ENCODE measurements at regions not wholly inside any gene's neighbourhood (a gene's known extent, or its start where the extent isn't known, plus 50 kb on each side); places are given as distances from the start of the nearest gene placed in this dataset.

- no peak for TF ChIP-seq EZH2phosphoT487 (conservative IDR thresholded peaks at IDR 0.05; ENCODE audit: low read length)
- TF ChIP-seq, protein P1, sequence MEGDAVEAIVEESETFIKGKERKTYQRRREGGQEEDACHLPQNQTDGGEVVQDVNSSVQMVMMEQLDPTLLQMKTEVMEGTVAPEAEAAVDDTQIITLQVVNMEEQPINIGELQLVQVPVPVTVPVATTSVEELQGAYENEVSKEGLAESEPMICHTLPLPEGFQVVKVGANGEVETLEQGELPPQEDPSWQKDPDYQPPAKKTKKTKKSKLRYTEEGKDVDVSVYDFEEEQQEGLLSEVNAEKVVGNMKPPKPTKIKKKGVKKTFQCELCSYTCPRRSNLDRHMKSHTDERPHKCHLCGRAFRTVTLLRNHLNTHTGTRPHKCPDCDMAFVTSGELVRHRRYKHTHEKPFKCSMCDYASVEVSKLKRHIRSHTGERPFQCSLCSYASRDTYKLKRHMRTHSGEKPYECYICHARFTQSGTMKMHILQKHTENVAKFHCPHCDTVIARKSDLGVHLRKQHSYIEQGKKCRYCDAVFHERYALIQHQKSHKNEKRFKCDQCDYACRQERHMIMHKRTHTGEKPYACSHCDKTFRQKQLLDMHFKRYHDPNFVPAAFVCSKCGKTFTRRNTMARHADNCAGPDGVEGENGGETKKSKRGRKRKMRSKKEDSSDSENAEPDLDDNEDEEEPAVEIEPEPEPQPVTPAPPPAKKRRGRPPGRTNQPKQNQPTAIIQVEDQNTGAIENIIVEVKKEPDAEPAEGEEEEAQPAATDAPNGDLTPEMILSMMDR (IDR thresholded peaks at IDR 0.05; ENCODE audit: insufficient read depth, low read length, poor library complexity, severe bottlenecking): no peak
- Histone ChIP-seq H3K9me2 (replicated peaks; ENCODE audit: insufficient read depth, low read length) (no peaks in the 10 kb centered on the region), H3K4me3 (ENCODE audit: insufficient read depth, low read length, poor library complexity, severe bottlenecking) (no peak overlapping the region), H3K27me3 (ENCODE audit: low read length) (no peaks in the 10 kb centered on the region), H4K20me1 (ENCODE audit: low read depth, low read length) (no peaks in the 10 kb centered on the region), H3K9me3 (ENCODE audit: insufficient read depth, low read length) (no peaks in the 10 kb centered on the region), H3K27ac (ENCODE audit: low read depth, low read length) (no peak overlapping the region), H3K36me3 (ENCODE audit: low read length) (no peaks in the 10 kb centered on the region), H3K9ac (ENCODE audit: low read length) (no peak overlapping the region), H3K79me2 (ENCODE audit: insufficient read depth, low read length) (no peaks in the 10 kb centered on the region), H3F3A (ENCODE audit: insufficient read depth) (no peaks in the 10 kb centered on the region), H3K4me2 (ENCODE audit: low read depth, low read length, poor library complexity, severe bottlenecking) (no peak overlapping the region), H2AFZ (ENCODE audit: low read depth, low read length, severe bottlenecking) (no peak overlapping the region)
Measured at GRCh38 chr22:34526681-34527080, 539.3 kb upstream of the ISX start.

- Histone ChIP-seq H3K36me3 (ENCODE audit: low read length) (no peaks in the 10 kb centered on the region), H3K27me3 (ENCODE audit: low read length) (no peaks in the 10 kb centered on the region), H2AFZ (ENCODE audit: low read depth, low read length, severe bottlenecking) (no peak overlapping the region), H4K20me1 (ENCODE audit: low read depth, low read length) (no peaks in the 10 kb centered on the region), H3F3A (ENCODE audit: insufficient read depth) (no peaks in the 10 kb centered on the region), H3K9me3 (ENCODE audit: insufficient read depth, low read length) (no peaks in the 10 kb centered on the region), H3K27ac (ENCODE audit: low read depth, low read length) (no peak overlapping the region), H3K9ac (ENCODE audit: low read length) (no peak overlapping the region), H3K9me2 (replicated peaks; ENCODE audit: insufficient read depth, low read length) (no peaks in the 10 kb centered on the region), H3K4me2 (ENCODE audit: low read depth, low read length, poor library complexity, severe bottlenecking) (no peak overlapping the region), H3K79me2 (ENCODE audit: insufficient read depth, low read length) (no peaks in the 10 kb centered on the region), H3K4me3 (ENCODE audit: insufficient read depth, low read length, poor library complexity, severe bottlenecking) (no peak overlapping the region)
- TF ChIP-seq, protein P1 (IDR thresholded peaks at IDR 0.05; ENCODE audit: insufficient read depth, low read length, poor library complexity, severe bottlenecking): no peak
- no peak for TF ChIP-seq EZH2phosphoT487 (conservative IDR thresholded peaks at IDR 0.05; ENCODE audit: low read length)
Measured at GRCh38 chr22:34534101-34534500, 531.9 kb upstream of the ISX start.

- no peaks in the 10 kb centered on the region for H3K79me2 ChIP-seq (ENCODE audit: insufficient read depth, low read length)
- H3K9me2 ChIP-seq (replicated peaks; ENCODE audit: insufficient read depth, low read length): no peaks in the 10 kb centered on the region
- H3K4me2 ChIP-seq (ENCODE audit: low read depth, low read length, poor library complexity, severe bottlenecking): no peak overlapping the region
- H3K9ac ChIP-seq (ENCODE audit: low read length): no peak overlapping the region
- no peaks in the 10 kb centered on the region for H4K20me1 ChIP-seq (ENCODE audit: low read depth, low read length)
- TF ChIP-seq, protein P1 (IDR thresholded peaks at IDR 0.05; ENCODE audit: insufficient read depth, low read length, poor library complexity, severe bottlenecking): no peak
- H3K36me3 ChIP-seq (ENCODE audit: low read length): no peaks in the 10 kb centered on the region
- no peak overlapping the region for H3K27ac ChIP-seq (ENCODE audit: low read depth, low read length)
- H3K9me3 ChIP-seq (ENCODE audit: insufficient read depth, low read length): no peaks in the 10 kb centered on the region
- H3K27me3 ChIP-seq (ENCODE audit: low read length): no peaks in the 10 kb centered on the region
- no peak overlapping the region for H2AFZ ChIP-seq (ENCODE audit: low read depth, low read length, severe bottlenecking)
- H3F3A ChIP-seq (ENCODE audit: insufficient read depth): no peaks in the 10 kb centered on the region
- H3K4me3 ChIP-seq (ENCODE audit: insufficient read depth, low read length, poor library complexity, severe bottlenecking): no peak overlapping the region
Measured at GRCh38 chr22:34567367-34567766, 498.6 kb upstream of the ISX start.

- H3K9me2 ChIP-seq (replicated peaks; ENCODE audit: insufficient read depth, low read length): no peaks in the 10 kb centered on the region
- no peaks in the 10 kb centered on the region for H3K79me2 ChIP-seq (ENCODE audit: insufficient read depth, low read length)
- H3K4me3 ChIP-seq (ENCODE audit: insufficient read depth, low read length, poor library complexity, severe bottlenecking): no peak overlapping the region
- no peak for TF ChIP-seq EZH2phosphoT487 (conservative IDR thresholded peaks at IDR 0.05; ENCODE audit: low read length)
- TF ChIP-seq, protein P1 (IDR thresholded peaks at IDR 0.05; ENCODE audit: insufficient read depth, low read length, poor library complexity, severe bottlenecking): no peak
- H3K9me3 ChIP-seq (ENCODE audit: insufficient read depth, low read length): no peaks in the 10 kb centered on the region
- no peaks in the 10 kb centered on the region for H3F3A ChIP-seq (ENCODE audit: insufficient read depth)
- H3K4me2 ChIP-seq (ENCODE audit: low read depth, low read length, poor library complexity, severe bottlenecking): no peak overlapping the region
- no peaks in the 10 kb centered on the region for H3K27me3 ChIP-seq (ENCODE audit: low read length)
- no peak overlapping the region for H3K9ac ChIP-seq (ENCODE audit: low read length)
- H4K20me1 ChIP-seq (ENCODE audit: low read depth, low read length): no peaks in the 10 kb centered on the region
- no peak overlapping the region for H2AFZ ChIP-seq (ENCODE audit: low read depth, low read length, severe bottlenecking)
- no peaks in the 10 kb centered on the region for H3K36me3 ChIP-seq (ENCODE audit: low read length)
- no peak overlapping the region for H3K27ac ChIP-seq (ENCODE audit: low read depth, low read length)
Measured at GRCh38 chr22:34570408-34570807, 495.6 kb upstream of the ISX start.

All from SU-DHL-6 (cell line).